Immature natural killer cell (primary cell): ENCODE measurements at regions not wholly inside any gene's neighbourhood (a gene's known extent, or its start where the extent isn't known, plus 50 kb on each side); places are given as distances from the start of the nearest gene placed in this dataset.

Experiments used
- DNase-seq, 3 donors: peaks; one replicate each; pipeline ENCODE4 v3.0.0; 2022; ENCODE audit warnings: mixed read lengths in 1 of 3
- H3K27ac Mint-ChIP-seq, 6 donors: one replicate each; pipeline ENCODE4 v1.8.0; 2020; ENCODE audit warnings: mixed read lengths in 6 of 6, mild to moderate bottlenecking in 5 of 6, inconsistent platforms in 4 of 6, moderate library complexity in 3 of 6
- H3K27me3 Mint-ChIP-seq, 3 donors: one replicate each; pipeline ENCODE4 v1.8.0; 2020 to 2021; ENCODE audit warnings: low read depth in 3 of 3, mild to moderate bottlenecking in 3 of 3, mixed read lengths in 3 of 3, moderate library complexity in 3 of 3, inconsistent platforms in 1 of 3
- H3K36me3 Mint-ChIP-seq, 3 donors: one replicate each; pipeline ENCODE4 v1.8.0; 2020; ENCODE audit warnings: mixed read lengths in 3 of 3, inconsistent platforms in 2 of 3, mild to moderate bottlenecking in 2 of 3
- H3K4me1 Mint-ChIP-seq, 2 donors: one replicate each; pipeline ENCODE4 v1.8.0; 2020; ENCODE audit warnings: inconsistent platforms in 2 of 2, mild to moderate bottlenecking in 2 of 2, mixed read lengths in 2 of 2, moderate library complexity in 1 of 2
- H3K4me3 Mint-ChIP-seq, 5 donors: one replicate each; pipeline ENCODE4 v1.8.0; 2020; ENCODE audit warnings: mild to moderate bottlenecking in 5 of 5, mixed read lengths in 5 of 5, inconsistent platforms in 3 of 5, moderate library complexity in 3 of 5
- H3K9me3 Mint-ChIP-seq, 6 donors: one replicate each; pipeline ENCODE4 v1.8.0; 2020; ENCODE audit warnings: mild to moderate bottlenecking in 6 of 6, mixed read lengths in 6 of 6, inconsistent platforms in 4 of 6, moderate library complexity in 3 of 6

DNA sequence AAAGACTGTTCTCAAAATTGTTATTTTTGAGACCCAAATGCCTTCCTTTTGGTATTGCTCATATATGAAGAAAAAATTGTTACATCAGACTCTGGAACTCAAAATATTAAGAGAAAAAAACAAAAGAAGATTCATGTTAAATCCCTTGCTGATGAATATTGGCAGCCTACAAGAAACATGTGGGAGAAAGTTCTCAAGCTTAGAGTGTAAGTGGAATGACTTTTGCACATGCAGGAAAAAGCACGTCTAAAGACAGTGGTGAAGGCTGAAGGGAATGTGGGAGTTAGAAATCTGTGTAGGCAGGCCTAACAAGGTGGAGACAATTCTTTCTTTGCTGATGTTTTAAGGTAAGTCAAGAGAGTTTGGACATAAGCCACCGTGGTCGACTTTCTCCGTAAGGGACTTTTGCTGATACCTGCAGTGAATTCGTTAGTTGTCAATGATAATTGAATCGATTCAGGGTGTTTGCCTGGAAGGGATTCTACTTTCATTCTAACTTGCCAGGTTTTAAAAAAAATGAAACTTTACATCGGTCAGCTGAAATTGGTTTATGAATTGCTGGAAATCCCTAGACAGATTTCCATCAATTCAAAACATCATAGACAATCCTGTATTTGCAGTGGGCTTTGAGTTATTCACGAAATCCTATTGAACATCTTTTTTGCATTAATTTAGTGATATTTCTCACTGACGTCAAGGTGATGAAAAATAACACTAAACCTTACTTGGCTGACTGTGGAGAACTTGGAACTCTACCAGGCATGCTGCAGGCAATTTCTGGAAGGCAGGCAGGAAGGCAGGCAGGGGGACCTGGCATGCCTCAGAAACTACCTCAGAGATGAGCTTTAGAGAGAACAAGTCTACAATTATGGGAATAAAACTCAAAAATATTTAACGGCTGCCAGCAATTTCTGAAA, 359.1 kb upstream of the ADAMTSL1 start:
- Mint-ChIP-seq H3K27me3 (peaks cover 0 to 2% (median 0%) of the 10 kb centered on the region in 3 donors), H3K27ac (no peak overlapping the region)

DNA sequence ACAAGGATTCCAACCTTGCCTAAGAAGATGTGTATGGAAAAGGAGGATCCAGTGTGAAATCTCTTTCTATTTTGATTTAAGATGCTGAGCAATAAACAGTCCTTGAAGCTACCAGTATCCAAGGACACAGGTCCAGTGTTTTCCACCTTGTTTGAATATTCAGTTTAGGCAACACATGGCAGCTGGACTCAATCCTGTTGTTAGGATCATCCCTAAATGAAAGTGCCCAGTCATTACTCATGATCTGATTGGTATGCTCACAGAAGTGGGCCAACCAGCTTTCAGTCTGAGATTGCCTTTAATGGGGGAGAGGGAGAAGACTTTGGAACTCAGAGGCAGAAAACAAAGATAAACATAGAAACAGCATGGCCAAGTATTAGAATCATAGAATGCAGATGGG, 355.7 kb upstream of the ADAMTSL1 start:
- no peak for DNase-seq
- Mint-ChIP-seq H3K27me3 (peaks cover 0 to 2% (median 0%) of the 10 kb centered on the region in 3 donors), H3K4me3 (no peak overlapping the region), H3K4me1 (no peaks in the 10 kb centered on the region), H3K27ac (no peak overlapping the region), H3K9me3 (peaks cover 0 to 9% (median 4%) of the 10 kb centered on the region in 6 donors), H3K36me3 (no peaks in the 10 kb centered on the region)

More for the DNA sequence above, 359.1 kb upstream of the ADAMTSL1 start:
- no peak for DNase-seq
- Mint-ChIP-seq H3K4me3 (no peak overlapping the region), H3K4me1 (no peaks in the 10 kb centered on the region), H3K36me3 (no peaks in the 10 kb centered on the region), H3K9me3 (peaks cover 0 to 15% (median 5%) of the 10 kb centered on the region in 6 donors)

- H3K27ac Mint-ChIP-seq: no peak overlapping the region
- H3K4me1 Mint-ChIP-seq: no peaks in the 10 kb centered on the region
- no peak overlapping the region for H3K4me3 Mint-ChIP-seq
- H3K36me3 Mint-ChIP-seq: no peaks in the 10 kb centered on the region
- peaks cover 0 to 4% (median 0%) of the 10 kb centered on the region in 3 donors for H3K27me3 Mint-ChIP-seq
- no peak for DNase-seq
- H3K9me3 Mint-ChIP-seq: peaks cover 3 to 24% (median 8%) of the 10 kb centered on the region in 6 donors
These were observed 351.8 kb upstream of the ADAMTSL1 start for GRCh38 chr9:18122171-18122570.

DNA sequence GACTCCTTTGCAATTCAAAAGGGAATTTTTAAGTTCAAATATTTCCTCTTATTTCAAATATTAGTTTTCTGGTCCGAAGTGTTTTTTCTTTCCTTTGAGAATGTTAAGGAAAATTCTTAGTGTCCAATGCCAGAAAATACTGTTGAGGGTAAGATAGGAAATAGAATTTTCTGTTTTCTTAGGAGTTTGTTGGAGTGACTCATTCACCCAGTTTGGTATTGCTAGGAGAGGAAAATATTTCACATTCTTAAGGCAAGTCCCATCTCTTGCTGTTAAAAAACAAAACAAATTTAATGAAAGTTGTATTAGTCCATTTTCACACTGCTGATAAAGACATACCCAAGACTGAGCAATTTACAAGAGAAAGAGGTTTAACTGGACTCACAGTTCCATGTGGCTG, 349.2 kb upstream of the ADAMTSL1 start:
- no peak for DNase-seq
- H3K9me3 Mint-ChIP-seq: peaks cover 6 to 22% (median 7%) of the 10 kb centered on the region in 6 donors
- H3K4me1 Mint-ChIP-seq: no peaks in the 10 kb centered on the region
- no peak overlapping the region for H3K27ac Mint-ChIP-seq
- H3K4me3 Mint-ChIP-seq: no peak overlapping the region
- peaks cover 0 to 4% (median 0%) of the 10 kb centered on the region in 3 donors for H3K27me3 Mint-ChIP-seq
- H3K36me3 Mint-ChIP-seq: no peaks in the 10 kb centered on the region

- H3K27me3 Mint-ChIP-seq: peaks cover 0 to 4% (median 0%) of the 10 kb centered on the region in 3 donors
- H3K4me3 Mint-ChIP-seq: no peak overlapping the region
- peaks cover 6 to 22% (median 7%) of the 10 kb centered on the region in 6 donors for H3K9me3 Mint-ChIP-seq
- H3K36me3 Mint-ChIP-seq: no peaks in the 10 kb centered on the region
- no peak for DNase-seq
- H3K27ac Mint-ChIP-seq: no peak overlapping the region
- no peaks in the 10 kb centered on the region for H3K4me1 Mint-ChIP-seq
These were observed 347.0 kb upstream of the ADAMTSL1 start for GRCh38 chr9:18126831-18127498.

GRCh38 chr9:18127499-18127875, 346.5 kb upstream of the ADAMTSL1 start:
- H3K4me3 Mint-ChIP-seq: no peak overlapping the region
- H3K27me3 Mint-ChIP-seq: peaks cover 0 to 4% (median 3%) of the 10 kb centered on the region in 3 donors
- H3K36me3 Mint-ChIP-seq: no peaks in the 10 kb centered on the region
- peaks cover 6 to 27% (median 8%) of the 10 kb centered on the region in 6 donors for H3K9me3 Mint-ChIP-seq
- DNase-seq: no peak
- H3K27ac Mint-ChIP-seq: no peak overlapping the region
- H3K4me1 Mint-ChIP-seq: no peaks in the 10 kb centered on the region

- peaks cover 0 to 3% (median 2%) of the 10 kb centered on the region in 3 donors for H3K27me3 Mint-ChIP-seq
- no peak for DNase-seq
- no peaks in the 10 kb centered on the region for H3K4me1 Mint-ChIP-seq
- no peak overlapping the region for H3K4me3 Mint-ChIP-seq
- no peak overlapping the region for H3K27ac Mint-ChIP-seq
- H3K9me3 Mint-ChIP-seq: peaks cover 3 to 23% (median 7%) of the 10 kb centered on the region in 6 donors
- no peaks in the 10 kb centered on the region for H3K36me3 Mint-ChIP-seq
These were observed 344.1 kb upstream of the ADAMTSL1 start for GRCh38 chr9:18129809-18130334.

- H3K27me3 Mint-ChIP-seq: peaks cover 0 to 3% (median 3%) of the 10 kb centered on the region in 3 donors
- no peak overlapping the region for H3K4me3 Mint-ChIP-seq
- H3K4me1 Mint-ChIP-seq: no peaks in the 10 kb centered on the region
- DNase-seq: no peak
- H3K36me3 Mint-ChIP-seq: no peaks in the 10 kb centered on the region
- H3K9me3 Mint-ChIP-seq: peaks cover 0 to 15% (median 4%) of the 10 kb centered on the region in 6 donors
- H3K27ac Mint-ChIP-seq: no peak overlapping the region
These were observed 337.5 kb upstream of the ADAMTSL1 start for GRCh38 chr9:18136354-18136994.

DNA sequence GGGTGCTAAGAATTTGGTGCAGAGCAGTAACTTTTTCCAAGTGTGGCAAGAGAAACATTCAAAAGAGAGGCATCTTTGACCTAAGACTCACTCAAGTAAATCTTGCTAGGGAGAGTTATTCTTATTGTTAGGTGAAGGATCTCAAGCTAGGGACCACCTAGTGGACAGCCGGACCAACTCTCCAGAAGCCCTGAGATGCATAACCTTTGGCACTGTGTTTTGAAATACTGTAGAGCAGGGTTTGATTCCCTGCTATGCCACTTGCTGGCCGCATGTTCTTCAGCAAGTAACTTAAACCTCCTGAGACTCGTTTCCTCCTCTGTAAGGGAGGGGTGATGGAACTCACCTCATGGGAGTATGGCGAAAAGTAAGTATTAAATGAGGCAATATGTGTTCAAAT, 336.1 kb upstream of the ADAMTSL1 start:
- H3K4me1 Mint-ChIP-seq: no peaks in the 10 kb centered on the region
- H3K9me3 Mint-ChIP-seq: peaks cover 0 to 8% (median 4%) of the 10 kb centered on the region in 6 donors
- no peaks in the 10 kb centered on the region for H3K36me3 Mint-ChIP-seq
- H3K27me3 Mint-ChIP-seq: peaks cover 0 to 3% (median 0%) of the 10 kb centered on the region in 3 donors
- H3K4me3 Mint-ChIP-seq: no peak overlapping the region
- DNase-seq: no peak
- H3K27ac Mint-ChIP-seq: no peak overlapping the region

- H3K27ac Mint-ChIP-seq: no peak overlapping the region
- H3K4me3 Mint-ChIP-seq: no peak overlapping the region
- H3K9me3 Mint-ChIP-seq: peaks cover 0 to 8% (median 4%) of the 10 kb centered on the region in 6 donors
- H3K4me1 Mint-ChIP-seq: no peaks in the 10 kb centered on the region
- DNase-seq: no peak
- H3K36me3 Mint-ChIP-seq: no peaks in the 10 kb centered on the region
- H3K27me3 Mint-ChIP-seq: peaks cover 0 to 3% (median 0%) of the 10 kb centered on the region in 3 donors
These were observed 335.3 kb upstream of the ADAMTSL1 start for GRCh38 chr9:18138656-18139055.

DNA sequence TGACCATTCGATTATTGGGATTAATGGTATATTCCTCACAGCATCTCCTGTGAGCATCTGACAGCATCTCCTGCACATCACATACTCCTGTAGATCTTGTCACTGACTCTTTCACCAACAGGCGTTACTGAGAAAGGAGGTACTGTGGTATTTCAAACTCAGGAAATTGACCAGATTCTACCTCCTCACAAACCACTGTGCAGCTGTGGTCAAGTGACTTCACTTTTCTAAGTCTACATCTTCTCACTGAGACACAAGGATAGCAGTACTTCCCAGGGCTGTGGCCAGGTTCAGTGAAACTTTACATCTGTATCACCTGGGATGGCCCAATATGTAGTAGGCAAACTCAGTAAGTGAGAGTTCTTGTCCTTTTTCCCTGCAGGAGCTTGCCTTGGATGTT, 332.3 kb upstream of the ADAMTSL1 start:
- Mint-ChIP-seq H3K4me3 (no peak overlapping the region), H3K27me3 (peaks cover 0 to 1% (median 0%) of the 10 kb centered on the region in 3 donors), H3K4me1 (no peaks in the 10 kb centered on the region), H3K27ac (no peak overlapping the region), H3K9me3 (peaks cover 0 to 6% (median 2%) of the 10 kb centered on the region in 6 donors), H3K36me3 (no peaks in the 10 kb centered on the region)
- no peak for DNase-seq

GRCh38 chr9:18143073-18143745, 330.7 kb upstream of the ADAMTSL1 start:
- Mint-ChIP-seq H3K27ac (no peak overlapping the region), H3K27me3 (peaks cover 0 to 4% (median 2%) of the 10 kb centered on the region in 3 donors), H3K9me3 (peaks cover 0 to 4% (median 2%) of the 10 kb centered on the region in 6 donors), H3K4me3 (no peak overlapping the region), H3K36me3 (no peaks in the 10 kb centered on the region), H3K4me1 (no peaks in the 10 kb centered on the region)
- no peak for DNase-seq

DNA sequence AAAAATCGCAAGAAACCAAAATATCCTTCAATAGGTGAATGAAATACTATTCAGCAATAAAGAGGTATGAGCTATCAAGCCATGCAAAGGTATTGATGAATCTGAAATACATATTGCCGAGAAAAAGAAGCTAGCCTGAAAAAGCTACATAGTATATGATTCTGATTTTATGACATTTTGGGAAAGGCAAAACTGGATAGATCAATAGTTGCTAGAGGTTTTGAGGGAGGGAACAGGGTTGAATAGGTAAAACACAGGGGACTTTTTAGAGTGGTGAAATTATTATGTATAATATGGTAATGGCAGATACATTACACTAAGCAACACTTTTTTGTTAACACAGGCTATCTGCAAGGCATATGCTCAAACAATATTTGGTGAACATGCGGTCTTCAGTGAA, 327.6 kb upstream of the ADAMTSL1 start:
- H3K9me3 Mint-ChIP-seq: peaks cover 0 to 9% (median 3%) of the 10 kb centered on the region in 6 donors
- DNase-seq: no peak
- no peak overlapping the region for H3K4me3 Mint-ChIP-seq
- H3K27ac Mint-ChIP-seq: no peak overlapping the region
- H3K36me3 Mint-ChIP-seq: no peaks in the 10 kb centered on the region
- H3K27me3 Mint-ChIP-seq: peaks cover 2 to 3% (median 3%) of the 10 kb centered on the region in 3 donors
- no peaks in the 10 kb centered on the region for H3K4me1 Mint-ChIP-seq
